ENCODE measurements at regions not wholly inside any gene's neighbourhood (a gene's known extent, or its start where the extent isn't known, plus 50 kb on each side); places are given as distances from the start of the nearest gene placed in this dataset.

GRCh38 chr2:145644820-145645302 lies 1124.9 kb upstream of the ZEB2 start:
- TF ChIP-seq CTCF (conservative IDR thresholded peaks at IDR 0.05; ENCODE audit: low read depth, low read length) (no peak), EZH2 (IDR thresholded peaks at IDR 0.05; ENCODE audit: borderline replicate concordance, low read depth, low read length, poor library complexity, severe bottlenecking) (no peak)
